HG02759 (cell line): ENCODE measurements at regions not wholly inside any gene's neighbourhood (a gene's known extent, or its start where the extent isn't known, plus 50 kb on each side); places are given as distances from the start of the nearest gene placed in this dataset.
A peak's percentile ranks its signal among the peaks of the same experiment; 100 is the strongest.
"Not testable (repeated sequence)": the region's sequence is repeated elsewhere in the genome, so short reads cannot be mapped to it uniquely, and the experiment has no call there.

ENCODE experiments used
- ATAC-seq: cut with Tn5 transposase; IDR thresholded peaks from one replicate; pipeline ENCODE4 v1.9.1; 2021; ENCODE audit warnings: mild to moderate bottlenecking, moderate library complexity; ENCODE audit not compliant: unreplicated experiment

GRCh38 chr12:34219046-34219770, 196.9 kb downstream of the ALG10 start:
- peak; percentile 15 for ATAC-seq

GRCh38 chr12:34220079-34220478, 197.8 kb downstream of the ALG10 start:
- ATAC-seq: not testable (repeated sequence)

- ATAC-seq: no peak
Observed at GRCh38 chr12:34223640-34224039, 201.3 kb downstream of the ALG10 start.

- ATAC-seq: not testable (repeated sequence)
Observed at GRCh38 chr12:34226044-34226443, 203.7 kb downstream of the ALG10 start.

- ATAC-seq: not testable (repeated sequence)
Observed at GRCh38 chr12:34228046-34228445, 205.8 kb downstream of the ALG10 start.

GRCh38 chr12:34229033-34229432, 206.7 kb downstream of the ALG10 start:
- ATAC-seq: not testable (repeated sequence)

GRCh38 chr12:34233618-34234017, 211.3 kb downstream of the ALG10 start:
- ATAC-seq: no peak

GRCh38 chr12:34236073-34236472, 213.8 kb downstream of the ALG10 start:
- no peak for ATAC-seq

GRCh38 chr12:34244608-34245007, 222.3 kb downstream of the ALG10 start:
- ATAC-seq: no peak

- ATAC-seq: no peak
Observed at GRCh38 chr12:34249271-34249670, 227.0 kb downstream of the ALG10 start.

GRCh38 chr12:34251879-34252278, 229.6 kb downstream of the ALG10 start:
- not testable (repeated sequence) for ATAC-seq

GRCh38 chr12:34253674-34254073, 231.4 kb downstream of the ALG10 start:
- ATAC-seq: no peak

- no peak for ATAC-seq
Observed at GRCh38 chr12:34257093-34257492, 234.8 kb downstream of the ALG10 start.

- not testable (repeated sequence) for ATAC-seq
Observed at GRCh38 chr12:34262140-34262539, 239.8 kb downstream of the ALG10 start.

GRCh38 chr12:34264110-34264509, 241.8 kb downstream of the ALG10 start:
- ATAC-seq: no peak

GRCh38 chr12:34273703-34274102, 251.4 kb downstream of the ALG10 start:
- ATAC-seq: not testable (repeated sequence)

GRCh38 chr12:34275129-34275528, 252.8 kb downstream of the ALG10 start:
- no peak for ATAC-seq

- ATAC-seq: no peak
Observed at GRCh38 chr12:34286483-34286882, 264.2 kb downstream of the ALG10 start.

- no peak for ATAC-seq
Observed at GRCh38 chr12:34286934-34287333, 264.6 kb downstream of the ALG10 start.

GRCh38 chr12:34287437-34287836, 265.1 kb downstream of the ALG10 start:
- ATAC-seq: no peak

GRCh38 chr12:34287986-34288962, 266.0 kb downstream of the ALG10 start:
- ATAC-seq: no peak

GRCh38 chr12:34288963-34289345, 266.7 kb downstream of the ALG10 start:
- no peak for ATAC-seq
